Activated CD8-positive, alpha-beta memory T cell treated with anti-CD3 and anti-CD28 coated beads for 24 hours (primary cell): ENCODE measurements at regions not wholly inside any gene's neighbourhood (a gene's known extent, or its start where the extent isn't known, plus 50 kb on each side); places are given as distances from the start of the nearest gene placed in this dataset.

Source experiments
- DNase-seq: peaks from one replicate; pipeline ENCODE4 v3.0.0-alpha.2; 2020

DNA sequence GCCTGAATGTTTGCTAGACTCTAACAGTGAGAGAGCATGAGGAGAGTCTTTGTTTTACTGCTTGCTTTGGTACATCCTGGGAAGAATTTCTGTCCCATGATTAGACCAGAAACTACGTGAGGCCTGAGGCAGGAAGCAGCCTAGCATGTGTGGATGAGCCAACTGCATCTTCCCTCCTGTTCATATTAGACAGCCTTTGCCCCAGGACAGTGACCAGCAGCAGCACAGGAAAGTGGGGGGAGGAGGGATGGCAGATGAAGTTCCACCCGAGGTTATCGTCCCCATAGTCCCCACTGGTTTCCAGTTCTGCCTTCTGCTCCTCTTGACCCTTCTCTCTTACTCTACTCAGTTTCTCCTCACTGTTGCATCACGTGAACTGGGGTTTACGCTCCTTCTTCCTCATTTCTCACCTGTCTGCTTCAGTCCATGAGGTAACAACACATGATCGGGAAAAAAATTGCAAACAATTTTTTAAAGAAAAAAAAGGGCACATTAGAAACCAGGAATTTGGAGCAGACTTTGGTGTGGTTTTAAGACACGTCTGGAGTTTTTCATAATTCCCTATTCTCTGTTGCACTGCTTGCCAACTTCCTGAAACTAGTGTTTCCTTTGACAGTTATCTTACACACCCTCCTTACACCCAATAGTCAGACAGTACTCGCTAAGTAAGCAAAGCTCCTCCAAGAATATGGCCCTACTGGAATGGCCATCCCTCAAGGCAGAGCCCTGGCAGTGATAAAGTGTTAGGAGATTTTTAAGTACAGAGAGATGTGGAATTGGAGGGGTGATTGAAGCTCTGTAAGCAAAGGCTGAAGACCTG is 84.1 kb downstream of the SNX18 start:
- DNase-seq: no peak
